ENCODE measurements at regions not wholly inside any gene's neighbourhood (a gene's known extent, or its start where the extent isn't known, plus 50 kb on each side); places are given as distances from the start of the nearest gene placed in this dataset.
"Not testable (repeated sequence)": the region's sequence is repeated elsewhere in the genome, so short reads cannot be mapped to it uniquely, and the experiment has no call there.

- DNase-seq (ENCODE audit: low read depth in 2 of 2) = not testable (repeated sequence)
Measured at GRCh38 chr11:114805431-114805830, 127.1 kb downstream of the NXPE2 start.

GRCh38 chr11:114811971-114812370 lies 133.6 kb downstream of the NXPE2 start:
- no peak for DNase-seq (ENCODE audit: low read depth in 2 of 2)

- DNase-seq (ENCODE audit: low read depth in 2 of 2) = no peak
Measured at GRCh38 chr11:114812733-114813132, 134.4 kb downstream of the NXPE2 start.

GRCh38 chr11:114813189-114813718 lies 134.9 kb downstream of the NXPE2 start:
- DNase-seq (ENCODE audit: low read depth in 2 of 2) = no peak

GRCh38 chr11:114815176-114815575 lies 136.8 kb downstream of the NXPE2 start:
- DNase-seq (ENCODE audit: low read depth in 2 of 2) = no peak

- DNase-seq (ENCODE audit: low read depth in 2 of 2) = no peak
Measured at GRCh38 chr11:114815761-114816160, 137.4 kb downstream of the NXPE2 start.

GRCh38 chr11:114816791-114817190 lies 138.5 kb downstream of the NXPE2 start:
- DNase-seq (ENCODE audit: low read depth in 2 of 2) = no peak

- DNase-seq (ENCODE audit: low read depth in 2 of 2) = no peak
Measured at GRCh38 chr11:114818382-114818781, 140.1 kb downstream of the NXPE2 start.

- no peak for DNase-seq (ENCODE audit: low read depth in 2 of 2)
Measured at GRCh38 chr11:114819028-114819427, 140.7 kb downstream of the NXPE2 start.

- DNase-seq (ENCODE audit: low read depth in 2 of 2) = no peak
Measured at GRCh38 chr11:114820621-114821020, 142.3 kb downstream of the NXPE2 start.

GRCh38 chr11:114821621-114822412 lies 143.5 kb downstream of the NXPE2 start:
- no peak for DNase-seq (ENCODE audit: low read depth in 2 of 2)

- DNase-seq (ENCODE audit: low read depth in 2 of 2) = no peak
Measured at GRCh38 chr11:114826910-114827442, 148.6 kb downstream of the NXPE2 start.

- DNase-seq (ENCODE audit: low read depth in 2 of 2) = no peak
Measured at GRCh38 chr11:114827736-114828135, 149.4 kb downstream of the NXPE2 start.

GRCh38 chr11:114832532-114833125 lies 154.3 kb downstream of the NXPE2 start:
- no peak for DNase-seq (ENCODE audit: low read depth in 2 of 2)

GRCh38 chr11:114836161-114836560 lies 157.8 kb downstream of the NXPE2 start:
- no peak for DNase-seq (ENCODE audit: low read depth in 2 of 2)

- DNase-seq (ENCODE audit: low read depth in 2 of 2) = no peak
Measured at GRCh38 chr11:114844896-114845295, 166.6 kb downstream of the NXPE2 start.

- DNase-seq (ENCODE audit: low read depth in 2 of 2) = no peak
Measured at GRCh38 chr11:114845766-114846415, 167.6 kb downstream of the NXPE2 start.

- DNase-seq (ENCODE audit: low read depth in 2 of 2) = no peak
Measured at GRCh38 chr11:114846416-114846791, 168.1 kb downstream of the NXPE2 start.

GRCh38 chr11:114847306-114847975 lies 169.1 kb downstream of the NXPE2 start:
- no peak for DNase-seq (ENCODE audit: low read depth in 2 of 2)

GRCh38 chr11:114848027-114848426 lies 169.7 kb downstream of the NXPE2 start:
- DNase-seq (ENCODE audit: low read depth in 2 of 2) = no peak

GRCh38 chr11:114857281-114857680 lies 179.0 kb downstream of the NXPE2 start:
- no peak for DNase-seq (ENCODE audit: low read depth in 2 of 2)

- DNase-seq (ENCODE audit: low read depth in 2 of 2) = no peak
Measured at GRCh38 chr11:114864896-114865295, 186.6 kb downstream of the NXPE2 start.
